ENCODE measurements at regions not wholly inside any gene's neighbourhood (a gene's known extent, or its start where the extent isn't known, plus 50 kb on each side); places are given as distances from the start of the nearest gene placed in this dataset.

DNA sequence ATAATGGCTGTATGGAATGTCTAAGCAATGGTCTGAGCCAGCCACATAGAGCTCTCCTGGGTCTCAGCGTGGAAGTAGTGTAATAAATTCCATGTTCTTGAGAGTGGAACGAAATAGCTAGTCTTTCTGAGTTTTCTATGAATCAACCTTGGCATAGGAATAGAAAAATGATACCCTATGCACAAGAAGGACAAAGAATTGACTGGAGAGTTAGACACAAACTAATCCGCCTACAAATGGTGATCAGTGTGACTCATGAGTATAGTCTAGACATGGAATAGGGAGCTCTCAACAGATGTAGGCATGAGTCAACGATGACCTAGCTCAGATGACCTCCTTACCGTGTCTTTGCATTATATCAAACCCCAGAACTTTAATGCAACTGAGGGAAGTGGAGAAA is 256.8 kb upstream of the GRIN3A start:
- DNase-seq (ENCODE audit: low read depth) = no peak
- H3K27me3 ChIP-seq (ENCODE audit: control insufficient read depth, insufficient read depth, low read length) = no peaks in the 10 kb centered on the region
- CTCF ChIA-PET = no interaction called here
- H3K36me3 ChIP-seq (ENCODE audit: control insufficient read depth, insufficient read depth, low read length) = no peaks in the 10 kb centered on the region
- no peak overlapping the region for H3K4me3 ChIP-seq (ENCODE audit: low read depth, low read length)
- no peak for TF ChIP-seq CTCF (IDR thresholded peaks at IDR 0.05; ENCODE audit: insufficient read depth, low read depth, low read length)
- POLR2A ChIA-PET = no interaction called here

DNA sequence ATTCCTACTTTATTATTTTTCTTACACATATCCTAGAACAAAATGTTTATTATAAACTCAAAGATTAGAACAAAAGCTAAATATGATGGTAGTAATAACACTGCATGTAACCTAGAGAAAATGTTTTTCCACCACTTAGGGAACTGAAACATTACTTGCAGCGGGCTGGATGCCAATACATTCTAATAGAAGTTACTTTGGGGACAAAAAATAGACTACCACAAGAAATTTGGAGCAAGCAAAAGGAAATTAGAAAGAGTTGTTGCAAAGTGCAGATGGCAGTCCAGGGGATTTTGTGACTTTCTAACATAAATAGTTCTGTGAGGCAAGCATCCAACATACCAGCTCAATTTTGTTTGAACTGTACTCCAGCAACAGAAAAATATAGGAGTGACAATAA is 255.3 kb upstream of the GRIN3A start:
- DNase-seq (ENCODE audit: low read depth) = no peak
- no peak overlapping the region for H3K4me3 ChIP-seq (ENCODE audit: low read depth, low read length)
- H3K36me3 ChIP-seq (ENCODE audit: control insufficient read depth, insufficient read depth, low read length) = no peaks in the 10 kb centered on the region
- CTCF ChIA-PET = no interaction called here
- POLR2A ChIA-PET = no interaction called here
- no peak for TF ChIP-seq CTCF (IDR thresholded peaks at IDR 0.05; ENCODE audit: insufficient read depth, low read depth, low read length)
- H3K27me3 ChIP-seq (ENCODE audit: control insufficient read depth, insufficient read depth, low read length) = no peaks in the 10 kb centered on the region

- TF ChIP-seq CTCF (IDR thresholded peaks at IDR 0.05; ENCODE audit: insufficient read depth, low read depth, low read length) = no peak
- H3K27me3 ChIP-seq (ENCODE audit: control insufficient read depth, insufficient read depth, low read length) = no peaks in the 10 kb centered on the region
- ChIA-PET POLR2A (no interaction called here), CTCF (no interaction called here)
- no peaks in the 10 kb centered on the region for H3K36me3 ChIP-seq (ENCODE audit: control insufficient read depth, insufficient read depth, low read length)
- no peak overlapping the region for H3K4me3 ChIP-seq (ENCODE audit: low read depth, low read length)
- DNase-seq (ENCODE audit: low read depth) = no peak
These were observed 253.5 kb upstream of the GRIN3A start for GRCh38 chr9:101991926-101992325.

DNA sequence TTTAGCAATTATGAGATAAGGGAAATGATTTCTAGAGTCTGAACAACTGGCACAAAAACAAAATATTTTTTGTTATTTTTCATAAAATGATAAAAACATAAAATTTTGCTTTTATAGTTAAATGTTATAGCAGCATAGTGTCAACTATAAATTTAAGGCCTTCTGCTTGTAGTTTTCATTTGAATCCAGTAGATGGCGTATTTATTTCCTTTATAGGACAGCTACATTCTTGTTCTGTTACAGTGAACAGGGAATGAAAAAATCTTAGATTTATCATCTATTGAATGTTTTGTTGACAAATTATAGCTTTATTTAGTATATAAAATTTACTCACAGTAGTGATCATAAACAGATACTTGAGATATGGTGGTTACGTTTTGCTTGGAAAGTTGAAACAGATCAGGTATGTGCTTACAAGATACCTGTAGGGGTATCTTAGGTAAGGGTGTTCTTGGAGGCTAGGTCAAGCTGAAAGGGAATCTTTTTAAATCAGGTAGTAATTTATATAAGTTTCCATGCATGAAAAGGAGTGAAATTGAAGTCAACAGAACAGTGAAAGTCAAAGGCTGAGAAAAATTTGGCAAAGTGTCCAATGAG is 239.3 kb upstream of the GRIN3A start:
- TF ChIP-seq CTCF (IDR thresholded peaks at IDR 0.05; ENCODE audit: insufficient read depth, low read depth, low read length) = peak; percentile 52
- H3K36me3 ChIP-seq (ENCODE audit: control insufficient read depth, insufficient read depth, low read length) = no peaks in the 10 kb centered on the region
- H3K4me3 ChIP-seq (ENCODE audit: low read depth, low read length) = no peak overlapping the region
- CTCF ChIA-PET = interaction anchor here (1.1 to 1.4 kb wide), 3 partner anchors 10 to 12 kb away, joined by 3 to 5 read pairs (median 5); no protein-coding TSS in a partner anchor
- POLR2A ChIA-PET = no interaction called here
- no peaks in the 10 kb centered on the region for H3K27me3 ChIP-seq (ENCODE audit: control insufficient read depth, insufficient read depth, low read length)
- DNase-seq (ENCODE audit: low read depth) = no peak

- ChIA-PET CTCF (interaction anchor here (1.9 kb wide), 1 partner anchor 9 kb away, joined by 5 read pairs; no protein-coding TSS in a partner anchor), POLR2A (no interaction called here)
These were observed 232.2 kb upstream of the GRIN3A start for GRCh38 chr9:101970609-101971008.

More at GRCh38 chr9:101970609-101971008, 232.2 kb upstream of the GRIN3A start:
- no peak for TF ChIP-seq CTCF (IDR thresholded peaks at IDR 0.05; ENCODE audit: insufficient read depth, low read depth, low read length)
- DNase-seq (ENCODE audit: low read depth) = no peak
- Histone ChIP-seq H3K36me3 (ENCODE audit: control insufficient read depth, insufficient read depth, low read length) (no peaks in the 10 kb centered on the region), H3K27me3 (ENCODE audit: control insufficient read depth, insufficient read depth, low read length) (no peaks in the 10 kb centered on the region), H3K4me3 (ENCODE audit: low read depth, low read length) (no peak overlapping the region)

Data from BJ (cell line).